Ishikawa (cell line): ENCODE measurements at regions not wholly inside any gene's neighbourhood (a gene's known extent, or its start where the extent isn't known, plus 50 kb on each side); places are given as distances from the start of the nearest gene placed in this dataset.

Source experiments
- CEBPB ChIP-seq: IDR thresholded peaks from 2 replicates; pipeline ENCODE4 v1.6.1; 2012
- CREB1 ChIP-seq: IDR thresholded peaks from 2 replicates; pipeline ENCODE4 v1.6.1; 2012; ENCODE audit warnings: low read depth
- EGR1 ChIP-seq: IDR thresholded peaks from 2 replicates; pipeline ENCODE4 v1.6.1; 2012
- EP300 ChIP-seq: IDR thresholded peaks from 2 replicates; pipeline ENCODE4 v1.6.1; 2012; ENCODE audit warnings: borderline replicate concordance
- FOXM1 ChIP-seq: IDR thresholded peaks from 2 replicates; pipeline ENCODE4 v1.6.1; 2012; ENCODE audit warnings: low read depth, borderline replicate concordance
- NFIC ChIP-seq: IDR thresholded peaks from 2 replicates; pipeline ENCODE4 v1.6.1; 2012
- RAD21 ChIP-seq: IDR thresholded peaks from 2 replicates; pipeline ENCODE4 v1.6.1; 2012; ENCODE audit warnings: low read depth
- TAF1 ChIP-seq: IDR thresholded peaks from 2 replicates; pipeline ENCODE4 v1.6.1; 2012; ENCODE audit warnings: low read depth, mild to moderate bottlenecking
- TCF12 ChIP-seq: IDR thresholded peaks from 2 replicates; pipeline ENCODE4 v1.6.1; 2012; ENCODE audit warnings: low read depth
- TEAD4 ChIP-seq: IDR thresholded peaks from 2 replicates; pipeline ENCODE4 v1.6.1; 2012
- YY1 ChIP-seq: IDR thresholded peaks from 2 replicates; pipeline ENCODE4 v1.6.1; 2012; ENCODE audit warnings: low read depth
- ZBTB7A ChIP-seq: IDR thresholded peaks from 2 replicates; pipeline ENCODE4 v1.6.1; 2012; ENCODE audit warnings: low read depth
- TF ChIP-seq, protein P1 (sequence below): IDR thresholded peaks from 2 replicates; pipeline ENCODE4 v1.6.1; 2012
- TF ChIP-seq, protein P2 (sequence below): IDR thresholded peaks from 2 replicates; pipeline ENCODE4 v1.6.1; 2012; ENCODE audit warnings: low read depth, mild to moderate bottlenecking
- TF ChIP-seq, protein P3 (sequence below): IDR thresholded peaks from 2 replicates; pipeline ENCODE4 v1.6.1; 2012

DNA sequence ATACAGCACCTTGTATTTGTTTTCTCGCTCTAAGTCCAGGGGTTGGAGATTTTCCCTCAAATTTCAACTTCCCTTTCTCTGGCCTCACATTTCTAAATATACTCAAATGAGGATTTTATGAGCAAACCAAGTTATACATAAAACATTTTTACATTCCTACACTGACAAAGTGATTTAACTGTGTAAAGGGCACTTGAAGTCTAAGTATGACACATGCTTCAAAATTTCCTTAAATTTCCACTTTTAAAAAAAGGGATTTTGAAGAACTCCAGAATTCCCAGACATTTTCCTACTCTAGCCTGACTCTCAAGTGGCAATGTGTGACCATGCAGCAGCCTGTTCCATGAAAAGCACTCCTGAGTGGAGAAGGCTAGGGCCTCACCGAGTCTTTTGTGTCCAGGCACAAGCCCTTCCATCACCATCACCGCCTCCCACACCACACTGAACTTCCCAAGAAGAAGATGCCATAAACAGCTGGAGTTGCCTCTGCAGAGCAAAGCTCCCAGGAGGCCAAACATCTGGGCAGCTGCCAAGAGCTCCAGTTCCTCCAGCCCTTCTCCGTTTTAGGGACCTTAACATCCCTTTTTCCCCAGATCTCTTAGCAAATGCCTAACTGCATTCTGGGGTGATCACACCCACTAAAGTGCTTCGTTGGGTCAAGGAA is 68.9 kb downstream of the NCR2 start:
- no peak for TF ChIP-seq EGR1
- TF ChIP-seq TEAD4 = no peak
- TF ChIP-seq RAD21 = no peak
- TF ChIP-seq NFIC = no peak
- no peak for TF ChIP-seq EP300
- no peak for TF ChIP-seq TCF12
- no peak for TF ChIP-seq TAF1
- TF ChIP-seq CREB1 = no peak

DNA sequence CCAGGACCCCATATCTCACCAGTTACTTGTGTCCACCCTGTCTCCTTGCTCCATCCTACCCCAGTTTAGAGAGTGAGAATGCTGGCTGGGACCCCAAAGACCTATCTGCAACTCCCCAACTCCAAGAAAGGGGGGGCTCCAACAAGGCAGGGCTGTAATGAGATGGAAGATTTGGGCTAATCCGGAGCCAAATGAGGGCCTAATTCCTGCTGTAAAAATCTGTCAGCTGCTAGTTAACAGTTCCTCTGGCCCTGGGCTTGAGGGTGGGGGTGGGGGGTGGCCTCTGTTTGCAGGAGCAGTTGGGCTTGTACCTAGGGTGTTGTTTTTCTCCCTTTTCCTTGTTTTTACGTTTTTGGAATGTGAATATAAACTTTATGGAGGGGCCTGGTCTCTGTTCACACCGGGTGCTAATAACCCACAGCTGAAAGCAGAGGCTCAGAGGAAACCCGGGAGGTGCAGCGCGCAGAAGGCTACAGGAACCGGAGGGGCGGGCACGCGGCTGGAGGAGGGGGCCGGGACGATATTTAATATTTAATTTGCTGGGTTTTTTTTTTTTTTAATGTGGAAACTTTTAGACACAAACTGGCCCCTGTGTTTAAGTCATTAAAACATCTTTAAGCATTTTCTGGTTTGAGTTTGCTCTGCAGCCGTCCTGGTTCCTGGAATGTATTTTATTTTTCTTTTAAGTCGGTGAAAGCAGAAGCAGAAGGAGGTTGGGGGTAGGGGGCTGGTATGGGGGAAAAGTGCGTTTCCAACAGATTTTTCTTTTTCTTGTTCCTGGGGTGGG is 70.7 kb downstream of the NCR2 start:
- TF ChIP-seq, protein P1, sequence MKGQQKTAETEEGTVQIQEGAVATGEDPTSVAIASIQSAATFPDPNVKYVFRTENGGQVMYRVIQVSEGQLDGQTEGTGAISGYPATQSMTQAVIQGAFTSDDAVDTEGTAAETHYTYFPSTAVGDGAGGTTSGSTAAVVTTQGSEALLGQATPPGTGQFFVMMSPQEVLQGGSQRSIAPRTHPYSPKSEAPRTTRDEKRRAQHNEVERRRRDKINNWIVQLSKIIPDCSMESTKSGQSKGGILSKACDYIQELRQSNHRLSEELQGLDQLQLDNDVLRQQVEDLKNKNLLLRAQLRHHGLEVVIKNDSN = no peak
- no peak for TF ChIP-seq TCF12
- no peak for TF ChIP-seq FOXM1
- TF ChIP-seq, protein P2, sequence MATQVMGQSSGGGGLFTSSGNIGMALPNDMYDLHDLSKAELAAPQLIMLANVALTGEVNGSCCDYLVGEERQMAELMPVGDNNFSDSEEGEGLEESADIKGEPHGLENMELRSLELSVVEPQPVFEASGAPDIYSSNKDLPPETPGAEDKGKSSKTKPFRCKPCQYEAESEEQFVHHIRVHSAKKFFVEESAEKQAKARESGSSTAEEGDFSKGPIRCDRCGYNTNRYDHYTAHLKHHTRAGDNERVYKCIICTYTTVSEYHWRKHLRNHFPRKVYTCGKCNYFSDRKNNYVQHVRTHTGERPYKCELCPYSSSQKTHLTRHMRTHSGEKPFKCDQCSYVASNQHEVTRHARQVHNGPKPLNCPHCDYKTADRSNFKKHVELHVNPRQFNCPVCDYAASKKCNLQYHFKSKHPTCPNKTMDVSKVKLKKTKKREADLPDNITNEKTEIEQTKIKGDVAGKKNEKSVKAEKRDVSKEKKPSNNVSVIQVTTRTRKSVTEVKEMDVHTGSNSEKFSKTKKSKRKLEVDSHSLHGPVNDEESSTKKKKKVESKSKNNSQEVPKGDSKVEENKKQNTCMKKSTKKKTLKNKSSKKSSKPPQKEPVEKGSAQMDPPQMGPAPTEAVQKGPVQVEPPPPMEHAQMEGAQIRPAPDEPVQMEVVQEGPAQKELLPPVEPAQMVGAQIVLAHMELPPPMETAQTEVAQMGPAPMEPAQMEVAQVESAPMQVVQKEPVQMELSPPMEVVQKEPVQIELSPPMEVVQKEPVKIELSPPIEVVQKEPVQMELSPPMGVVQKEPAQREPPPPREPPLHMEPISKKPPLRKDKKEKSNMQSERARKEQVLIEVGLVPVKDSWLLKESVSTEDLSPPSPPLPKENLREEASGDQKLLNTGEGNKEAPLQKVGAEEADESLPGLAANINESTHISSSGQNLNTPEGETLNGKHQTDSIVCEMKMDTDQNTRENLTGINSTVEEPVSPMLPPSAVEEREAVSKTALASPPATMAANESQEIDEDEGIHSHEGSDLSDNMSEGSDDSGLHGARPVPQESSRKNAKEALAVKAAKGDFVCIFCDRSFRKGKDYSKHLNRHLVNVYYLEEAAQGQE = no peak
- no peak for TF ChIP-seq NFIC
- TF ChIP-seq CREB1 = no peak
- no peak for TF ChIP-seq EGR1
- no peak for TF ChIP-seq TEAD4

DNA sequence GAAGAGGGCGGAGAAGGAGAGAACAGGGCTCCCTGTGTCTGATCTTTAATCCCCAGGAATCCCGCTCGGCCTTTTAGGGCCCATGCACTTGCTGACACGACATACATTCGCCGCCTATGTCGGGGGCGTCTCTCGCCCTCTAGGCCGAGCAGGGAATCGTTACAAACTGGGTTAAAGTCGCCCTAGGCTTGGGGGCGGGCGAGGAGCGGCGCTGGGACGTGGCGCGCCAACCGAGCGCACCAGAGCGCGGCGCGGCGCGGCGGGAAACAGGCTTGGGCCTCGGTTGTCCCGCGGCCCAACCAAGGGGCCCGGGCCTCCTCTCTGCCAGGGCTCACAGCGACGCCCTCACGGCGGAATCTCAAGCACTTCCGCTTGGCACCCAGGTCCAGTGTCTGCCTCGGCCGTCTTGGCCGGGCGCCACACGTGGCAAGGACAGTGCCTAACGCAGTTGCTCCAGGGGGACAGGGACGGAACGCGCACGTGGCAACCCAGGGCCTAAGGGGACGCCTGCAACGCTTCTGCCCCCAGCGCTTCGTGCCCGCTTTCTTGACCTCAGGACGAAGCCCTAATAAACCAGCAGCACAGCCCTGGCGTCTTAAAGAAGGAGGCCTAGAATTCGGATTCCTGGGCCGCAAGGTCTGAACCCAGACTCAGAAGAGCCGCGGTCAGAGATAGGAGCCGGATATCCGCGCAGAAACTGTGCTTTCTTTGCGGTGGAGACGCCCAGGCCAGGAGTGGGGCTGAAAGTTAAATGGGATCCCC is 71.5 kb downstream of the NCR2 start:
- no peak for TF ChIP-seq CREB1

GRCh38 chr6:41408576-41408975 is 73.2 kb downstream of the NCR2 start:
- no peak for TF ChIP-seq CEBPB
- no peak for TF ChIP-seq TCF12
- TF ChIP-seq TAF1 = no peak
- no peak for TF ChIP-seq RAD21
- no peak for TF ChIP-seq CREB1
- TF ChIP-seq FOXM1 = no peak
- TF ChIP-seq NFIC = no peak
- TF ChIP-seq, protein P3, sequence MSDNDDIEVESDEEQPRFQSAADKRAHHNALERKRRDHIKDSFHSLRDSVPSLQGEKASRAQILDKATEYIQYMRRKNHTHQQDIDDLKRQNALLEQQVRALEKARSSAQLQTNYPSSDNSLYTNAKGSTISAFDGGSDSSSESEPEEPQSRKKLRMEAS = no peak
- no peak for TF ChIP-seq ZBTB7A
- TF ChIP-seq, protein P2 = no peak
- no peak for TF ChIP-seq TEAD4
- no peak for TF ChIP-seq EGR1
- TF ChIP-seq, protein P1 = no peak
- no peak for TF ChIP-seq YY1

- TF ChIP-seq, protein P1 = no peak
- TF ChIP-seq ZBTB7A (no peak), FOXM1 (no peak), RAD21 (no peak), NFIC (no peak), EGR1 (no peak), YY1 (no peak), TAF1 (no peak), EP300 (no peak), CREB1 (no peak), CEBPB (no peak), TEAD4 (no peak), TCF12 (no peak)
- TF ChIP-seq, protein P2 = no peak
- TF ChIP-seq, protein P3 = no peak
Measured at GRCh38 chr6:41408982-41409381, 73.6 kb downstream of the NCR2 start.
